Muscle of arm (tissue), 1 donor: ENCODE measurements at regions not wholly inside any gene's neighbourhood (a gene's known extent, or its start where the extent isn't known, plus 50 kb on each side); places are given as distances from the start of the nearest gene placed in this dataset.

Source experiments
- DNase-seq: peaks from one replicate; pipeline ENCODE4 v3.0.0-alpha.2; 2013

DNA sequence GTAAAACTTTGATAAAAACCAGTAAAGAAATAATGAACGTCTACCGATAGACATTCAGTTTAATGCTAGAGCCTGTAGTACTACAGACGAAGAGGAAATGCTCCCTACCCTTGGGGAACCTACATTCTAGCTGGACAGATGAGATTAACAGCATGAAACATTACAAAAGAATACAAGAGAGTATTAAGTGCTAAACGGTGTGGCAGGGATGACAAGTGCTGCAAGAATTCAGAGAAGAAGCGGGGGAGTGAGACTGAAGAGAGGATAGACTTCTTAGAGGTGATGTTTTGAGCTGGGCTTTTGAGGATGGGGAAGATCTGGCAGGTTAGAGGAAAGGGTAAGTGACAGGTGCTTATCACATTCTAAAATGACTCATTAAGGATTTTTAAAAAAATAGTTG, 52.6 kb upstream of the ESX1 start:
- no peak for DNase-seq

DNA sequence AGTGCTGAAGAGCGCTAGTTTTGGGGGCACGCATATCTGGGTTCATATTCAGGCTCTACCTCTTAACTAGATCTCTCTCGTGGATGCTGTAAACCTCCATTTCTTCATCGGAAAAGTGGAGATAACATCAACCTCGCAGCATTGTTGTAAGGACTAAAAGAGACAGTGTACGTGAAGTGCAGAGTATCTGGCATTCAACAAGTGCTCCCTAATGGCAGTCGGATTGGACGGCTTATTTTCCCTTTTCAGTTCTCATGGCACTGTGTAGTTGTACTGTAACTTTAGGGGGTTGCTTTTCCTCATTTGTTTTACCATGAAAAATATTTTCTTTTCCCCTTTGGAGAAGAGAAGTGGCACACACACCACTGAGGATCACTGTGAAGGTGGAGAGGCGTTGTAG, 51.4 kb upstream of the ESX1 start:
- DNase-seq: no peak
